ENCODE measurements at regions not wholly inside any gene's neighbourhood (a gene's known extent, or its start where the extent isn't known, plus 50 kb on each side); places are given as distances from the start of the nearest gene placed in this dataset.

- Histone ChIP-seq H4K20me1 (ENCODE audit: insufficient read depth, low read length) (peaks cover 94% of the 10 kb centered on the region), H2AFZ (ENCODE audit: insufficient read depth, low read depth, low read length, poor library complexity, severe bottlenecking) (no peak overlapping the region), H3K36me3 (replicated peaks in 1 of 2; ENCODE audit: control insufficient read depth in 1 of 2, insufficient read depth in 2 of 2, low read length in 2 of 2) (peaks cover 79 to 92% of the 10 kb centered on the region in 2 donors), H3K9ac (ENCODE audit: insufficient read depth, low read length, poor library complexity, severe bottlenecking) (no peak overlapping the region), H3K27me3 (ENCODE audit: control insufficient read depth in 2 of 2, insufficient read depth in 2 of 2, low read length in 2 of 2) (no peaks in the 10 kb centered on the region), H3K27ac (ENCODE audit: low read depth in 1 of 2, low read length in 2 of 2) (no peak overlapping the region), H3K4me1 (ENCODE audit: control insufficient read depth in 1 of 2, insufficient read depth in 2 of 2, low read length in 2 of 2) (no peaks in the 10 kb centered on the region), H3K9me3 (replicated peaks in 1 of 2; ENCODE audit: control insufficient read depth in 1 of 2, insufficient read depth in 1 of 2, low read length in 2 of 2) (no peaks in the 10 kb centered on the region), H3K79me2 (ENCODE audit: insufficient read depth, low read length) (peaks cover 14% of the 10 kb centered on the region), H3K4me2 (replicated peaks; ENCODE audit: extremely low read depth, low read length, poor library complexity, severe bottlenecking) (no peak overlapping the region), H3K4me3 (replicated peaks in 1 of 3; ENCODE audit: low read depth in 2 of 3, low read length in 3 of 3) (no peak overlapping the region)
- WGBS (ENCODE audit: insufficient coverage) = 97% methylated on average over 13 of the region's 13 CpGs
- H3K9me3 Mint-ChIP-seq = peaks cover 0 to 2% (median 0%) of the 10 kb centered on the region in 7 donors
- peak overlapping the region in 1 of 7 donors; percentile 73 for H3K27ac Mint-ChIP-seq
- H3K4me1 Mint-ChIP-seq = no peaks in the 10 kb centered on the region
- no peak for DNase-seq
- intact Hi-C loops (cut with micrococcal nuclease) = no loop called here
- no peak for TF ChIP-seq CTCF (IDR thresholded peaks at IDR 0.05)
- H3K27me3 Mint-ChIP-seq (ENCODE audit: low read depth in 3 of 3) = no peaks in the 10 kb centered on the region
- H3K36me3 Mint-ChIP-seq = peaks cover 54 to 84% of the 10 kb centered on the region in 2 donors
- H3K4me3 Mint-ChIP-seq = no peak overlapping the region
These were observed 76.5 kb downstream of the RFLNA start for GRCh38 chr12:124371366-124371765.

DNA sequence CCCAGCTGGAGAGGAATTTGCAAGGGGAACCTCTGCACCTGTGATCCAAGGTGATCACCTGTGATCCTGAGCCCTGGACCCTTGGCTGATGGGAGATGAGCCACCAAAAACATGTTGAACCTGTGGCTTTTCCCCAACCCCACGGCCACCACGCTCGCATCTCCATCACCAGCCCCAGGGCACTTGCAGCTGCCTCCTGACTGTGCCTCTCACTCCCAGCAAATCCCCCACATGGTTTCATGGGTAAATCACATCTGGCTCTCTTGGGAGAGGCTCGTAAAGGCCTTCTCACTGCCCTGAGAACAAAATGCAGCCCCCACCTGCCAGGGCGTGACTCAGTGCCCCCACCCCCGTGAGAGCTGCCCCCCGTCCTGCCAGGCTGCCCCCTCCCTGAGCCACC, 76.0 kb downstream of the RFLNA start:
- peaks cover 17% of the 10 kb centered on the region for H3K79me2 ChIP-seq (ENCODE audit: insufficient read depth, low read length)
- intact Hi-C loops (cut with micrococcal nuclease) = no loop called here
- H3K4me1 Mint-ChIP-seq = no peaks in the 10 kb centered on the region
- WGBS (ENCODE audit: insufficient coverage) = 96% methylated on average over 4 of the region's 7 CpGs
- H3K27ac ChIP-seq (ENCODE audit: low read depth in 1 of 2, low read length in 2 of 2) = no peak overlapping the region
- peaks cover 0 to 2% (median 0%) of the 10 kb centered on the region in 7 donors for H3K9me3 Mint-ChIP-seq
- TF ChIP-seq CTCF (IDR thresholded peaks at IDR 0.05) = no peak
- no peak overlapping the region for H3K4me2 ChIP-seq (replicated peaks; ENCODE audit: extremely low read depth, low read length, poor library complexity, severe bottlenecking)
- H4K20me1 ChIP-seq (ENCODE audit: insufficient read depth, low read length) = peaks cover 94% of the 10 kb centered on the region
- H3K9ac ChIP-seq (ENCODE audit: insufficient read depth, low read length, poor library complexity, severe bottlenecking) = no peak overlapping the region
- no peak overlapping the region for H2AFZ ChIP-seq (ENCODE audit: insufficient read depth, low read depth, low read length, poor library complexity, severe bottlenecking)
- no peak for DNase-seq
- no peak overlapping the region for H3K4me3 Mint-ChIP-seq
- H3K27me3 ChIP-seq (ENCODE audit: control insufficient read depth in 2 of 2, insufficient read depth in 2 of 2, low read length in 2 of 2) = no peaks in the 10 kb centered on the region
- H3K4me1 ChIP-seq (ENCODE audit: control insufficient read depth in 1 of 2, insufficient read depth in 2 of 2, low read length in 2 of 2) = no peaks in the 10 kb centered on the region
- no peaks in the 10 kb centered on the region for H3K27me3 Mint-ChIP-seq (ENCODE audit: low read depth in 3 of 3)
- no peaks in the 10 kb centered on the region for H3K9me3 ChIP-seq (replicated peaks in 1 of 2; ENCODE audit: control insufficient read depth in 1 of 2, insufficient read depth in 1 of 2, low read length in 2 of 2)
- H3K4me3 ChIP-seq (replicated peaks in 1 of 3; ENCODE audit: low read depth in 2 of 3, low read length in 3 of 3) = no peak overlapping the region
- H3K36me3 Mint-ChIP-seq = peaks cover 59 to 85% of the 10 kb centered on the region in 2 donors
- H3K36me3 ChIP-seq (replicated peaks in 1 of 2; ENCODE audit: control insufficient read depth in 1 of 2, insufficient read depth in 2 of 2, low read length in 2 of 2) = peaks cover 81 to 92% of the 10 kb centered on the region in 2 donors
- H3K27ac Mint-ChIP-seq = peak overlapping the region in 3 of 7 donors; percentile 36 to 73 (median 48)
